ENCODE measurements at regions not wholly inside any gene's neighbourhood (a gene's known extent, or its start where the extent isn't known, plus 50 kb on each side); places are given as distances from the start of the nearest gene placed in this dataset.

DNA sequence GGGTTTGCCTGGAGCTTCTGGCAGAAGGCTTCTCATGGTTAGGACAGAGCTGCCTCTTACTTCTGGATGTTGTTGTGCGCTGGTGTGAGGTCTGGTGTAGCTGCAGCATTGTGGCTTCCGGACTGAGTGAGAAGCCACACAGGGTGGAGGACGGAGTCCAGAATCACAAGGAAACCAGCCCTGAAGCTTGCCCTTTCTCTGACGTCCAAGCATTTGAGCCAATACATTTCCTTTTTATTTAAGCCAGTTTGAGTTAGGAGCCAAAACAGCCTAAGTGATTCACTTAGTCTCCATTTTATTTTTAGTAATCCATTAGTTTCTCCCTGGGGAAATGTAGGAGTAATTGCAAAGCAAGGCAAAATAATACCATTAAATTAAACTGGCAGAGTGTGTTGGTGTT is 402.4 kb upstream of the RGS6 start:
- no peak overlapping the region for H2BK15ac ChIP-seq (ENCODE audit: low read depth, low read length)
- H3K27me3 ChIP-seq (ENCODE audit: control insufficient read depth, insufficient read depth, low read length): no peaks in the 10 kb centered on the region
- no peak for TF ChIP-seq NFE2L2 (IDR thresholded peaks at IDR 0.05; ENCODE audit: low read depth, low read length)
- TF ChIP-seq ELK1 (IDR thresholded peaks at IDR 0.05; ENCODE audit: borderline replicate concordance, low read depth, low read length): no peak
- no peak for TF ChIP-seq FOS (IDR thresholded peaks at IDR 0.05; ENCODE audit: low read depth, low read length)
- TF ChIP-seq MXI1 (IDR thresholded peaks at IDR 0.05; ENCODE audit: borderline replicate concordance, low read depth, low read length): no peak
- no peak for TF ChIP-seq CHD1 (IDR thresholded peaks at IDR 0.05; ENCODE audit: low read depth, low read length)
- TF ChIP-seq SMC3 (IDR thresholded peaks at IDR 0.05; ENCODE audit: low read depth, low read length): no peak
- peaks cover 21 to 30% of the 10 kb centered on the region in 2 experiments for H3K79me1 ChIP-seq (ENCODE audit: low read depth in 1 of 2, low read length in 2 of 2)
- peaks cover 7% of the 10 kb centered on the region for H3K9me1 ChIP-seq (ENCODE audit: insufficient read depth, low read length)
- peaks cover 5% of the 10 kb centered on the region for H3K4me1 ChIP-seq (ENCODE audit: control insufficient read depth, insufficient read depth, low read length)
- H3K14ac ChIP-seq (replicated peaks; ENCODE audit: low read depth, low read length): no peak overlapping the region
- BruUV-seq (replicated peaks): no TSS peak
- POLR2A ChIA-PET (ENCODE audit: unreplicated experiment): interaction anchor here (0.6 kb wide), 1 partner anchor 203 kb away, joined by 6 read pairs; no protein-coding TSS in a partner anchor
- no peak overlapping the region for H3K23ac ChIP-seq (ENCODE audit: low read depth, low read length)
- no peak overlapping the region for H2AK5ac ChIP-seq (ENCODE audit: low read depth, low read length)
- DNase-seq: no peak
- H2AFZ ChIP-seq (replicated peaks; ENCODE audit: low read length, poor library complexity): no peak overlapping the region
- no peak overlapping the region for H3K56ac ChIP-seq (ENCODE audit: extremely low read depth, insufficient read depth, low read length)
- H3K4ac ChIP-seq (ENCODE audit: low read depth, low read length): no peak overlapping the region
- H4K8ac ChIP-seq (ENCODE audit: low read depth in 2 of 2, low read length in 2 of 2): no peak overlapping the region
- H3K27ac ChIP-seq (ENCODE audit: insufficient read depth, low read length): no peak overlapping the region
- no peaks in the 10 kb centered on the region; the same call in 1 of the 2 replicates for H3K36me3 ChIP-seq (ENCODE audit: control insufficient read depth, insufficient read depth, low read length)
- H2AK9ac ChIP-seq (replicated peaks; ENCODE audit: low read depth, low read length, poor library complexity): no peak overlapping the region
- no peak overlapping the region for H3K4me2 ChIP-seq (ENCODE audit: low read depth, low read length)
- WGBS, 2 experiments (ENCODE audit: extremely low coverage in 2 of 2, insufficient read length in 1 of 2): no CpG with 5 or more reads among the region's 4 CpGs
- no peaks in the 10 kb centered on the region for H3K9me3 ChIP-seq (ENCODE audit: control insufficient read depth, insufficient read depth, low read length)
- no peak overlapping the region for H3K18ac ChIP-seq (ENCODE audit: low read depth, low read length)
- H4K20me1 ChIP-seq (ENCODE audit: insufficient read depth, low read length): peaks cover 2% of the 10 kb centered on the region; the same call in 1 of the 2 replicates
- CTCF ChIA-PET: interaction anchor here (0.6 kb wide), 1 partner anchor 29 kb away, joined by 3 read pairs; no protein-coding TSS in a partner anchor
- no peak for ATAC-seq (ENCODE audit: low read depth)
- no peak overlapping the region for H4K5ac ChIP-seq (ENCODE audit: low read depth, low read length)
- H2BK5ac ChIP-seq (ENCODE audit: low read depth, low read length, poor library complexity, severe bottlenecking): no peak overlapping the region
- no peak overlapping the region for H2BK120ac ChIP-seq (ENCODE audit: low read depth, low read length)
- no peak overlapping the region for H3K9ac ChIP-seq (ENCODE audit: low read depth, low read length)
- H2BK20ac ChIP-seq (ENCODE audit: low read depth, low read length): no peak overlapping the region
- no peak overlapping the region for H3K4me3 ChIP-seq (ENCODE audit: insufficient read depth, low read depth, low read length)
- H4K91ac ChIP-seq (ENCODE audit: insufficient read depth, low read depth, low read length): no peak overlapping the region
- intact Hi-C loops (cut with micrococcal nuclease) (no loop called here), dilution Hi-C loops (cut with HindIII; ENCODE audit: low sequenced_read_pairs, unreplicated experiment) (no loop called here), in situ Hi-C loops (cut with MboI; ENCODE audit: low sequenced_read_pairs) (no loop called here)
